ENCODE measurements at regions not wholly inside any gene's neighbourhood (a gene's known extent, or its start where the extent isn't known, plus 50 kb on each side); places are given as distances from the start of the nearest gene placed in this dataset.

- TF ChIP-seq FOXM1 (IDR thresholded peaks at IDR 0.05; ENCODE audit: borderline replicate concordance, low read depth) (no peak), TAF1 (IDR thresholded peaks at IDR 0.05; ENCODE audit: low read depth) (no peak), TCF12 (IDR thresholded peaks at IDR 0.05; ENCODE audit: low read depth) (no peak), TEAD4 (IDR thresholded peaks at IDR 0.05) (no peak), CREB1 (IDR thresholded peaks at IDR 0.05; ENCODE audit: low read depth) (no peak), USF1 (IDR thresholded peaks at IDR 0.05) (no peak), RAD21 (IDR thresholded peaks at IDR 0.05; ENCODE audit: low read depth) (no peak)
- TF ChIP-seq, protein P1, sequence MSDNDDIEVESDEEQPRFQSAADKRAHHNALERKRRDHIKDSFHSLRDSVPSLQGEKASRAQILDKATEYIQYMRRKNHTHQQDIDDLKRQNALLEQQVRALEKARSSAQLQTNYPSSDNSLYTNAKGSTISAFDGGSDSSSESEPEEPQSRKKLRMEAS (IDR thresholded peaks at IDR 0.05): no peak
Measured at GRCh38 chr12:127703026-127703425, 563.9 kb upstream of the TMEM132C start.
